D721Med (cell line): ENCODE measurements at regions not wholly inside any gene's neighbourhood (a gene's known extent, or its start where the extent isn't known, plus 50 kb on each side); places are given as distances from the start of the nearest gene placed in this dataset.

ENCODE experiments used
- DNase-seq: peaks from one replicate; pipeline ENCODE4 v3.0.0; 2011; ENCODE audit warnings: low spot score; ENCODE audit not compliant: insufficient read length
- FAIRE-seq: peaks from 2 replicates; lab custom pipeline; 2011; peaks lifted over from hg19 to GRCh38; lab: Jason Lieb, UNC
- CTCF ChIP-seq: IDR thresholded peaks from 2 replicates; pipeline ENCODE4 v1.5.1; 2012; ENCODE audit warnings: mild to moderate bottlenecking, control low read depth; ENCODE audit not compliant: insufficient read depth; ENCODE audit errors: missing control alignments

GRCh38 chr3:106204160-106204868 is 335.5 kb upstream of the CBLB start:
- FAIRE-seq (no peak), DNase-seq (no peak)
- no peak for TF ChIP-seq CTCF

DNA sequence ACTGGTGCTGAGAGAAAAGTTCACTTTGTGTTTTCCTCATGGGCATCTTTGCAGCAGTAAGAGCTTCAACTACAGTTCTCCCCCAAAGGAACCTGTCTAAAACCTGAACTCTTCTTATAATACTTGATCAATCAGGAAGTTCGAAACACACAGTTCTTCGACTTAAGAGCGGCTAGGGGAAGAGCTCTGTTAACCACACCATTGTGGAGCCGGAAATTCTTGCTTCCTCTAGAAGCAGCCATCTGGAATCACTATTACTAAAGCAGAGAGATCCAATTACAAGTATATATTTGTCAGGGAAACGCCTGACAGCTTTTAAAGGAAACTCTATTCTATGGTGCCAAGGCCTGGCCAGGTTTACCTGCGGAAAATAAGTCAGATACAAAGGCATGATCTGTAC is 337.3 kb upstream of the CBLB start:
- no peak for FAIRE-seq
- no peak for TF ChIP-seq CTCF
- no peak for DNase-seq

GRCh38 chr3:106206613-106207012 is 337.8 kb upstream of the CBLB start:
- FAIRE-seq (no peak), DNase-seq (no peak)
- no peak for TF ChIP-seq CTCF

DNA sequence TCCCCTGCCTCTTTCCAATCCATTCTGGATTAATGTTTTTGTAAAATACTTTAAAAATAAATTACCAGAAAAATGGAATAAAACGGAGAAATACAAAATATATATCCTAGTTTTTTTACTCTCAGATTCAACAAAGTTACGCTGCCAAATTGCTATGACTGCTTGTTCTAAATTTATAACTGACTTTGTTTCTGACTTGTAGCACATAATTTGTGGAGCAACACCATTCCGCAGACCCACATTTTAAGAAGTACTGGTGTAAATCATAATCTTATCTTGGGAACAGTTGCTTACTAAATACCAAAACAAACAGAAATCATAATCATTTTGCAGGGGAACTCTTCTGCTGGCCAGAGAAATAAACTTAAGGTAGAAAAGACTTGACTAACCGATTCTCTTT is 339.4 kb upstream of the CBLB start:
- FAIRE-seq (no peak), DNase-seq (no peak)
- TF ChIP-seq CTCF, result no peak

- FAIRE-seq (no peak), DNase-seq (no peak)
- TF ChIP-seq CTCF, result peak; percentile 25
These were observed 340.2 kb upstream of the CBLB start for GRCh38 chr3:106208967-106209366.

DNA sequence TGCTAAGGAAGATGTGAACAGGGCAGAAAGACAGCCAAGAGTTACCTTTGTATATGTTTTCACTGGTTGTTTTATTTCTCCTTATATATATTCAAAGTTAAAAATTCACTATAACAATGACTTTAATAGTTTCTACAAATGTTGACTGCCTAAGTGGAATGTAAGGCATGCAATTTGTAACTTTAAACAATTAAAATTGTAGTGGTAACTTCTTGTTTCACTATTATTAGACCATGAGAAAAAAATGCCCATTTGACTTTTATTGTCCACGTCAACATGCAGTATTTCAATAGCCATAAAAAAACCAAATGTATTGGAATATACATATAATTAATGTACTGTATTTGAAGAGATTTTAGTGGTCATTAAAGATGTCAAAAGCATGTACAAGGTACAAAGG is 340.7 kb upstream of the CBLB start:
- no peak for TF ChIP-seq CTCF
- no peak for FAIRE-seq
- no peak for DNase-seq

DNA sequence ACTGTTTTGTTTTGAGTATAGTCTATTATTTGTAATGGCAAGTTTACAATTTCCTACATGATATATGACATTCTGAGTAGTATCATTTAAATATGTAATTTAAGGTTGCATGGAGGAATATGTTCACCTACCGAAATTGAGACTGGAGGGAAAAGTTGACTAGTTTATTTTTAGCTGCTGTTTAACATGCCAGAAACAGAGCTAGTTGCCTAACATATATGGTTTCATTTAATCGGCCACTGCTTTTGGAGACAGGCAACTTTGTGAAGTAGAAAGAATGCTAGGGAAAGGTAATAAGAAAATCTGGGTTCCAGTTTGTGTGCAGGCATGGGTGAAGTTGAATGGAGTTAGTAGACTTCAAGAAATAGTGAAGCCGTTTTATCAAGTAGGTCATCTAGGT is 342.1 kb upstream of the CBLB start:
- FAIRE-seq, result no peak
- no peak for DNase-seq
- no peak for TF ChIP-seq CTCF
